ENCODE measurements at regions not wholly inside any gene's neighbourhood (a gene's known extent, or its start where the extent isn't known, plus 50 kb on each side); places are given as distances from the start of the nearest gene placed in this dataset.
A peak's percentile ranks its signal among the peaks of the same experiment; 100 is the strongest.

DNA sequence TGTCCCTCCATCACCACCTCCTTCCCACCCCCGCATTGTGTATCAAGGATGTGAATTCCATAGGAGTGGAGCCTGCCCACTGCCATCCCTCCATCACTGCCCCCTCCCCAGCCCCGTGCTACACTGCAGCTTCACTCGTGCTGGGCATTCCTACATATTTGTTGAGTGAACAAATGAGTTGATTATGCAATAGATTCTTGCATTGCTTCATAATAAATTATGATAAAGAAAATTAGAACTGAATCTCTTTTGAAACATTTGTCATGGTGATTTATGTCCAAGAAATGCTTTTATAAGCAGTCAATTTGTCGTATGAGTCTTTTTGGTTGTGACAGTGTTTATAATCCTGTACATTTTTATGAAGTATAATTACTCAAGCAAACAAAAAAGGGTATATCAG is 83.2 kb downstream of the IRX1 start:
- H3K4me2 ChIP-seq = no peak overlapping the region
- H3K9me3 ChIP-seq (replicated peaks in 1 of 11) = no peaks in the 10 kb centered on the region
- H3K4me1 ChIP-seq = peaks cover 0 to 13% (median 9%) of the 10 kb centered on the region in 10 experiments; a peak in 9 of 20 replicates
- no peak overlapping the region for H3K4me3 ChIP-seq
- no peaks in the 10 kb centered on the region for H3K27me3 ChIP-seq
- no peaks in the 10 kb centered on the region for H3K36me3 ChIP-seq
- TF ChIP-seq Cebpa-rat (IDR thresholded peaks at IDR 0.05) = peak in 2 of 11 experiments; percentile 13 to 17; a peak in 1 of 22 replicates
- H4K20me1 ChIP-seq = no peaks in the 10 kb centered on the region
- H3K27ac ChIP-seq = no peak overlapping the region
- no peak overlapping the region for H3K9ac ChIP-seq

DNA sequence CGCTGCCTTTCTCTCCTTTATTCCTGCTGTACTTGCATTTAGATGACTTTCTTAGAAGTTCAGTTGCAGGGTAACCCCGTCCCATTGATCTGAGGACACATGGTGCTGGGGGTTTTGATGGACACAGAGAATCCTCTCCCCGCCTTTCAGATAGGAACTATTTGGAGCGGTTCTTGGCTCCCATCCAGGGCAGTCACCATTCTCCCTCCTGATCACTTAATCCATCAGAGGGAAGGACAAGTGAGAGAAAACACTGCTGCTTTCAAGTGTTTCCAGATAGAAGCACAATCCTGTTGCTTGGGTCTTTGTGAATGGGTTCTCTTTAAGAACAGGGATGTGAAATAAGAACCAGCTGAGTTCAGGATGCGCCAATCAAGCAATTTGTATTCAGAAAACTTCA is 85.2 kb downstream of the IRX1 start:
- H3K27me3 ChIP-seq = no peaks in the 10 kb centered on the region
- H3K9me3 ChIP-seq (replicated peaks in 1 of 11) = no peaks in the 10 kb centered on the region
- TF ChIP-seq Cebpa-rat (IDR thresholded peaks at IDR 0.05) = no peak

DNA sequence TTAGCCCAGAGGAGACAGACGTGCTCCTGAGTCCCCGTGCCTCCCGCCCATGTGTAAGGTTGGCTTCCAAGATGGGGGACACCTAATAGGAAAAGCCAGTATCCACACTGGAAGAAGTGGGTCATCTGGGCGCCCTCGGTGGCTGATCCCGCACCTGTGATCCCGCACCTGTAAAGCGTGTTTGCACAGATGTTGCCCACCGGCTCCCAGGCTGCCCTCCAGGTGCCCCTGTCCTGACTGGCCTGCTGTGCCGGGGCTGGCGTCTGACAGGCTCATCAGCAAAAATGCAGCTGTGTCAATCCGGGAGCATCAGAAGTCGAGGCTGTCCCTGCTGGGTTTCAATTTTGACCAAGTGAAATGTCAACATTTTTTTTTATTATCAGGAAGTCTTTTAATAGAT is 88.5 kb downstream of the IRX1 start:
- Histone ChIP-seq H4K20me1 (no peaks in the 10 kb centered on the region), H3K9me3 (replicated peaks in 1 of 11) (0 out of 22 replicates have a peak, but pooled peaks cover 0 to 4% (median 0%) of the 10 kb centered on the region in 11 experiments), H3K27ac (no peak overlapping the region), H3K9ac (no peak overlapping the region), H3K4me3 (no peak overlapping the region), H3K4me2 (no peak overlapping the region), H3K36me3 (no peaks in the 10 kb centered on the region), H3K27me3 (no peaks in the 10 kb centered on the region), H3K4me1 (peaks cover 0 to 8% (median 0%) of the 10 kb centered on the region in 10 experiments; a peak in 2 of 20 replicates)
- TF ChIP-seq Cebpa-rat (IDR thresholded peaks at IDR 0.05) = no peak

More for the DNA sequence above, 85.2 kb downstream of the IRX1 start:
- no peaks in the 10 kb centered on the region for H4K20me1 ChIP-seq
- no peak overlapping the region for H3K4me3 ChIP-seq
- no peak overlapping the region for H3K4me2 ChIP-seq
- no peak overlapping the region for H3K9ac ChIP-seq
- H3K4me1 ChIP-seq = peaks cover 0 to 18% (median 9%) of the 10 kb centered on the region in 10 experiments; a peak in 9 of 20 replicates
- no peak overlapping the region for H3K27ac ChIP-seq
- no peaks in the 10 kb centered on the region for H3K36me3 ChIP-seq

DNA sequence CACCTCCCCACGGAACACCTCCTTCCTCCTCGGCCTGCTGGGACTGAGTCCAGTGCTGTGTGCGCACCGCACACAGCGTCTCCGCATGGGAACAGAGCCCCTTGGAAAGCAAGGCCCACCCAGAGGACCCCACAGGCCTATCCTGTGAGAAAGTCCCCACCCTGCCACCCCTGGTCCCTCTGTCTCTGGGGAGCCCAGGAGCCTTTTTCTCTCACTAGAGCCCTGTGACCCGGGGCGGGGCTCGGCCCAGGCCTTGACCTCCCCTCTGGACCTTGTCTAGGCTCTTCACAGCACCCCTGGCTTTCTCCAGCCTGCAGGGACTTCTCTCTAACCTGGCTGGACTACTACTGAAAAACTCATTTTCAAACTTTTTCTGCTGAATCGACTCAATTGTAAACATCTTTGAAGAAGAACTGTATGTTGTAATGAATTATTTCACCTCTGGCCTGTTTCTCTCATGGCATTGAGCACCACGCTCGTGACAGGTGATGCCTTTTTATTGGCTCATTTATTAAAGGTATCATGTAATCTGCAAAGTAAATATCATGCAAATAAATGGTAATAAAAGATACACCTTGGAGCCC is 89.2 kb downstream of the IRX1 start:
- TF ChIP-seq Cebpa-rat (IDR thresholded peaks at IDR 0.05) = no peak
- no peak overlapping the region for H3K4me2 ChIP-seq
- no peaks in the 10 kb centered on the region for H3K36me3 ChIP-seq
- H3K9ac ChIP-seq = no peak overlapping the region
- no peak overlapping the region for H3K4me3 ChIP-seq
- H3K27ac ChIP-seq = no peak overlapping the region
- no peaks in the 10 kb centered on the region for H3K27me3 ChIP-seq
- no peaks in the 10 kb centered on the region for H4K20me1 ChIP-seq
- peaks cover 0 to 8% (median 0%) of the 10 kb centered on the region in 10 experiments; a peak in 2 of 20 replicates for H3K4me1 ChIP-seq
- 0 out of 22 replicates have a peak, but pooled peaks cover 0 to 4% (median 0%) of the 10 kb centered on the region in 11 experiments for H3K9me3 ChIP-seq (replicated peaks in 1 of 11)

DNA sequence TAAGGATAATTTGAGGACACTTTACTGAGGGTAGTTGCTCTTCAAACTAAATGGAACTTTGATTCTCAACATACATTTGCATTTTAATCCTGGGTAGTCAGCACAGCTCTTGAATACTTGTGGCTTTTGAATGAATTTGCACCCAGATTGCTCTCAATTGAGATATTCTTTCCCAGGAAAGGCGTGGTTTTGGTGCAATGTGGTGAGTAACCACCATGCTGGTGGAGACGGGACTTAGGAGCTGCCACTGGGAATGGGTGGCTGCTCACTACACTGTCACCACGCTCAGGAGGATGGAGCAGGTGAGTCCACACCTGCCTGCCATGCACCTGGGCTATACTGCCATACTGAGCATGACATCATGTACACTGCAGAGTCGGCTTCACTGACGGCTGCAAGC is 99.2 kb downstream of the IRX1 start:
- Histone ChIP-seq H3K9ac (no peak overlapping the region), H3K4me2 (no peak overlapping the region), H3K9me3 (replicated peaks in 1 of 11) (peaks cover 11 to 37% (median 22%) of the 10 kb centered on the region in 11 experiments), H3K27ac (no peak overlapping the region), H3K27me3 (no peaks in the 10 kb centered on the region), H3K4me3 (no peak overlapping the region), H4K20me1 (no peaks in the 10 kb centered on the region), H3K36me3 (no peaks in the 10 kb centered on the region), H3K4me1 (no peaks in the 10 kb centered on the region)
- TF ChIP-seq Cebpa-rat (IDR thresholded peaks at IDR 0.05) = no peak

DNA sequence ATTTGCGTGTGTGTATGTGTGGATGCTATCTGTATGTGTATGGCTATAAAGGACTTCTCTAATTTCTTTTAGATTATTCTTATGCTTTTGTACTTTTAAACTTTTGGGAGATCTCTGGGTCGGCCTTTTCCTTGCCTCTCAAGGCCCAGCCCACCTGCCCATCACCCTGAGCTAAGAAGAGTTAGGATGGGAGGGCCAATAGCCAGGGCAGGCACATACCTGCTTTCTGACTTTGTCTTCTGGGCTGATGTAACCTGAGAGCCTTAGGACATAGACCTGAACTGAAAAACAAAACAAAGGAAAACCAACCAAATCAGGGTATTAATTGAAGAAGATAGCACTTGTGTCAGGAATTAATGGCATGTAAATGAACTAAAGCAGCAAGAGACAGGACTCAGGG is 100.2 kb downstream of the IRX1 start:
- H3K9ac ChIP-seq = no peak overlapping the region
- TF ChIP-seq Cebpa-rat (IDR thresholded peaks at IDR 0.05) = no peak
- H3K4me3 ChIP-seq = no peak overlapping the region
- H3K27me3 ChIP-seq = no peaks in the 10 kb centered on the region
- H3K4me1 ChIP-seq = peaks cover 0 to 8% (median 0%) of the 10 kb centered on the region in 10 experiments; a peak in 4 of 20 replicates
- H3K9me3 ChIP-seq (replicated peaks in 1 of 11) = peaks cover 11 to 39% (median 22%) of the 10 kb centered on the region in 11 experiments
- no peaks in the 10 kb centered on the region for H3K36me3 ChIP-seq
- no peaks in the 10 kb centered on the region for H4K20me1 ChIP-seq
- H3K4me2 ChIP-seq = no peak overlapping the region
- H3K27ac ChIP-seq = no peak overlapping the region

DNA sequence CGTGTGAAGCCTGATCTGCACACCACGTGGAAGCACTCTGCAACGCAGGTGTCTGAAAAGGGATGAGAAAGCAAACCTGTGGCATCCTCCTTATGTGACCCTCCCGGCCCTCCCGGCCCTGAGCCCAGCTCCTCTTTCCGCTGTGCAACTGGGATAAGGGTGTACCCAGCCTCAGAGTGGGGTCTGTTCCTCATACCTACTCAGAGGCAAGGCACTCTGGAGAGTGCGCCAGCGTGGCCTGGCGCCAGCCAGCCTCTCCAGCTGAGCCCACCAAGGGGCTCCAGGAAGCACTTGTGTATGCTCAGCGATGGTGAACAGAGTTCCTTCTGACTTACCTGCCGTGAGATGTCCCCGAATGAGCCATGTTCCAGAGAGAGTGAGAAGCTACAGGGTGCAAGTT is 102.8 kb downstream of the IRX1 start:
- Histone ChIP-seq H3K4me3 (no peak overlapping the region), H3K9ac (no peak overlapping the region), H3K9me3 (replicated peaks in 1 of 11) (peaks cover 11 to 39% (median 22%) of the 10 kb centered on the region in 11 experiments), H3K4me1 (peaks cover 0 to 26% (median 9%) of the 10 kb centered on the region in 10 experiments; a peak in 15 of 20 replicates), H4K20me1 (no peaks in the 10 kb centered on the region), H3K27me3 (no peaks in the 10 kb centered on the region), H3K4me2 (no peak overlapping the region), H3K27ac (no peak overlapping the region), H3K36me3 (no peaks in the 10 kb centered on the region)
- no peak for TF ChIP-seq Cebpa-rat (IDR thresholded peaks at IDR 0.05)

DNA sequence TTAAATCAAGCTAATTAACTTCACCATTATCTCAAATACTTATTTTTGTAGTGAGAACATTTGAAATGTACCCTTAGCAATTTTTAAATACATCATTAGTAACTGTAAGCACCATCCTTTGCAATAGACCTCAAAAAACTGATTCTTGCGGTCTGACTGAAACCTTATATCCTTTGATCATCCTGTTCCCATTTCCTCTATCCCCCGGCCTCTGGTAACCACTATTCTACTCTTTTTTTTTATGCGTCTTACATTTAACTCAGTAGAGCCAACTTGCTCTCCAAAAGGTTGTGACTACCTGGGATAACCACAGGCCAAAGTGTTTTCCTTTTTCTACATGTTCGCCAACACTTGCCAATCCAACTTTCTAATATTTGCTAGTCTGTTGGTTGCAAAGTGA is 106.1 kb downstream of the IRX1 start:
- peaks cover under 1 to 24% (median 7%) of the 10 kb centered on the region in 11 experiments; a peak in 21 of 22 replicates for H3K9me3 ChIP-seq (replicated peaks in 1 of 11)
- H3K4me1 ChIP-seq = peaks cover 0 to 26% (median 9%) of the 10 kb centered on the region in 10 experiments; a peak in 15 of 20 replicates
- H4K20me1 ChIP-seq = no peaks in the 10 kb centered on the region
- no peak overlapping the region for H3K4me3 ChIP-seq
- H3K27me3 ChIP-seq = no peaks in the 10 kb centered on the region
- no peak overlapping the region for H3K27ac ChIP-seq
- H3K4me2 ChIP-seq = peak overlapping the region; percentile 5 to 84 (median 60); a peak in 20 of 22 replicates
- H3K9ac ChIP-seq = no peak overlapping the region
- no peak for TF ChIP-seq Cebpa-rat (IDR thresholded peaks at IDR 0.05)
- H3K36me3 ChIP-seq = no peaks in the 10 kb centered on the region

DNA sequence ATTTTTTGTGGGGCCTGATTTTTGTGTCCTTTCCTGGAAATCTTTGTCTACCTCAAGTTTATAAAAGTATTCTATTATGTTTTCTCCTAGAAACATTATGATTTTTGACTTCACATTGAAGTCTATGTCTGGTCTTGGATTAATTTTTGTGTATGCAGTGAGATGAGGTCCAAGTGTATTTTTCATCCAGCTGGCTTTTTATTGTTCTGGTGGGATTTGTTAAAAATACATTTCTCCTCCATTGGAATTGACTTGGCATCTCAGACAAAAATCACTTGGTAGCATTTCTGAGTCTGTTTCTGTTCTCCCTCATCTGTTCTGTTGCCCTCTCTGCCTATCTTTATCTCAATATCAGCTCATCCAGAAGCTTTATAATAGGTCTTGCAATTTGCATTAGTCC is 109.0 kb downstream of the IRX1 start:
- no peak overlapping the region for H3K9ac ChIP-seq
- TF ChIP-seq Cebpa-rat (IDR thresholded peaks at IDR 0.05) = no peak

More for the DNA sequence above, 109.0 kb downstream of the IRX1 start:
- H4K20me1 ChIP-seq = no peaks in the 10 kb centered on the region
- H3K27me3 ChIP-seq = no peaks in the 10 kb centered on the region
- H3K4me3 ChIP-seq = no peak overlapping the region
- peaks cover 0 to 26% (median 9%) of the 10 kb centered on the region in 10 experiments; a peak in 15 of 20 replicates for H3K4me1 ChIP-seq
- no peak overlapping the region for H3K4me2 ChIP-seq
- peaks cover 0 to 4% (median 0%) of the 10 kb centered on the region in 11 experiments; a peak in 1 of 22 replicates for H3K9me3 ChIP-seq (replicated peaks in 1 of 11)
- no peak overlapping the region for H3K27ac ChIP-seq
- no peaks in the 10 kb centered on the region for H3K36me3 ChIP-seq

Data from BLaER1 treated with 17β-estradiol and CSF1 and Interleukin-3, amounts not matched to agents 10 nM and 100 nM (cell line).